ENCODE measurements at regions not wholly inside any gene's neighbourhood (a gene's known extent, or its start where the extent isn't known, plus 50 kb on each side); places are given as distances from the start of the nearest gene placed in this dataset.
A peak's percentile ranks its signal among the peaks of the same experiment; 100 is the strongest.

- DNase-seq: no peak
Observed at GRCh38 chr6:139628270-139628669, 253.8 kb upstream of the CITED2 start.

- DNase-seq: no peak
Observed at GRCh38 chr6:139627091-139627490, 252.6 kb upstream of the CITED2 start.

GRCh38 chr6:139625998-139626975 is 251.8 kb upstream of the CITED2 start:
- no peak for DNase-seq

GRCh38 chr6:139625081-139625939 is 250.9 kb upstream of the CITED2 start:
- no peak for DNase-seq

GRCh38 chr6:139623372-139623771 is 248.9 kb upstream of the CITED2 start:
- DNase-seq: no peak

GRCh38 chr6:139613496-139613895 is 239.0 kb upstream of the CITED2 start:
- no peak for DNase-seq

- no peak for DNase-seq
Observed at GRCh38 chr6:139612135-139612465, 237.7 kb upstream of the CITED2 start.

- DNase-seq: no peak
Observed at GRCh38 chr6:139611327-139612134, 237.1 kb upstream of the CITED2 start.

- no peak for DNase-seq
Observed at GRCh38 chr6:139608466-139609261, 234.2 kb upstream of the CITED2 start.

GRCh38 chr6:139605350-139605749 is 230.9 kb upstream of the CITED2 start:
- no peak for DNase-seq

- DNase-seq: no peak
Observed at GRCh38 chr6:139603581-139603980, 229.1 kb upstream of the CITED2 start.

- DNase-seq: no peak
Observed at GRCh38 chr6:139602577-139602976, 228.1 kb upstream of the CITED2 start.

GRCh38 chr6:139600919-139601475 is 226.5 kb upstream of the CITED2 start:
- peak; percentile 31 for DNase-seq

GRCh38 chr6:139600343-139600742 is 225.9 kb upstream of the CITED2 start:
- DNase-seq: no peak

GRCh38 chr6:139597771-139598755 is 223.6 kb upstream of the CITED2 start:
- DNase-seq: no peak

- DNase-seq: no peak
Observed at GRCh38 chr6:139597087-139597763, 222.8 kb upstream of the CITED2 start.

GRCh38 chr6:139595183-139595582 is 220.7 kb upstream of the CITED2 start:
- no peak for DNase-seq

GRCh38 chr6:139594333-139594965 is 220.0 kb upstream of the CITED2 start:
- DNase-seq: no peak

GRCh38 chr6:139593081-139593480 is 218.6 kb upstream of the CITED2 start:
- no peak for DNase-seq

Measured in activated T-cell treated with anti-CD3 and anti-CD28 coated beads, Interleukin-2, amount 50 U/mL, for 48 hours (primary cell).